HCEC 1CT (cell line): ENCODE measurements at regions not wholly inside any gene's neighbourhood (a gene's known extent, or its start where the extent isn't known, plus 50 kb on each side); places are given as distances from the start of the nearest gene placed in this dataset.

ENCODE experiments used
- DNase-seq: peaks from one replicate; pipeline ENCODE4 v3.0.0-alpha.2; 2017

DNA sequence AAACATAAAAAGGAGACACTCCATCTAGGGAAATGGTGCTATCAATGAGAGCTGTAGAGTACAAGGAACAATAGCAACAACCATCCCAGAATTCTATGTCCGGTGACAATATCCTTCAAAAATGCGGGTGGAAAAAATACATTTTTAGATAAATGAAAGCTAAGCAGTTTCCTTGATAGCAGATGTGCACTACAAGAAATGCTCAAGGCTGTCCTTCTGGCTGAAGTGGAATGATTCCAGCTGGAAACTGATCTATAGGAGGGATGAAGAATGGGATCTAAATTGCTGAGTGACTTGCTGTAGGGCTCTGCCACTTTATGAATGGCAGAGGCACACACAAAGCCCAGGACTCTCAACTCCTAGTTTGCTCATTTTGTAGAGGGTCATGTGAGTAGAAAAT lies 763.1 kb downstream of the C6orf118 start:
- DNase-seq, result no peak

DNA sequence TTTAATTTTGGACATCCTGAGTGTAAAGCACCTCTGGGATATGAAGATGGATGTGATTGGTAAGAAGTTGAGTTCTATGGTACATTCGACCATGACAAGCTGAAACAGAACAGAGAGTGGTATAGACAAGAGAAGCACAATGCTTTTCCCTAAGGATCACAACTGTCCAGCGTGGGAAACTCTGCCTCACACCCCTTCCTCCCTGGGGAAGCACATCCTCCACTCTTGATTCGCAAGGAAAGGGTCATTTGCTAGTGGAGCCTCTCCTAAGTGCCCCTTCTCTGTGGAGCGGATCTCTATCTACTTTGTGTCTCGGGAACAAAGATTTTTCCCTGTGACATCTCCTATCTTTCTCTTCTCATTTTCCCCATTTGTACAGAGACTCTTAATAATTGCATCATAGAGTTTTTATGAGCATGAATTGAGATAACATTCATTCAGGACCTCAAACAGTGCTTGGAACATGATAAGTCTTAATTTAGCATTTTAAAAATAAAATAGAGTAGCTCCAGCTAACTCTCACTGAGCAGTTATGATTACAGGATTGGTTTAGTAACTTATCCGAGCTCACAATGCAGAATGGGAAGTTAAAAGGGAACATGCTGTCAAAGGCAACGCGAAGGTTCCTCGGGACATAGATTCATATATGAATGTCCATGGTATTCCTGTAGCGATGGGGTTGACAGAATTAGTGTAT lies 775.2 kb downstream of the C6orf118 start:
- no peak for DNase-seq

DNA sequence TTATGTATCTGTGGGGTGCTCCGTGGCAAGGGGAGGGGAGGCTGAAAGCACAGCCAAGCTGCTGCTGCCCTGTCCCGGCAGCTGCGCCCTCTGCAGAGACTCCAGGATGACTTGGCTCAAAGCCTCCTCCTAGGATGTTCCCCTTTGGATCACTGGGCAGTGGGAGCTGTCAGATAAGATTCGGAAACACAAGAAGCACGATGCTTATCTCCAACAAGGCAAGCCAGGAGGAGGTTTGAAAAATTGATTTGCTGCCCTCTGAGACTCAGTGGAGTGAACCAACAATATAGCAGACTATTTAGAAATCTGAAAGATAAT lies 776.4 kb downstream of the C6orf118 start:
- DNase-seq, result no peak

DNA sequence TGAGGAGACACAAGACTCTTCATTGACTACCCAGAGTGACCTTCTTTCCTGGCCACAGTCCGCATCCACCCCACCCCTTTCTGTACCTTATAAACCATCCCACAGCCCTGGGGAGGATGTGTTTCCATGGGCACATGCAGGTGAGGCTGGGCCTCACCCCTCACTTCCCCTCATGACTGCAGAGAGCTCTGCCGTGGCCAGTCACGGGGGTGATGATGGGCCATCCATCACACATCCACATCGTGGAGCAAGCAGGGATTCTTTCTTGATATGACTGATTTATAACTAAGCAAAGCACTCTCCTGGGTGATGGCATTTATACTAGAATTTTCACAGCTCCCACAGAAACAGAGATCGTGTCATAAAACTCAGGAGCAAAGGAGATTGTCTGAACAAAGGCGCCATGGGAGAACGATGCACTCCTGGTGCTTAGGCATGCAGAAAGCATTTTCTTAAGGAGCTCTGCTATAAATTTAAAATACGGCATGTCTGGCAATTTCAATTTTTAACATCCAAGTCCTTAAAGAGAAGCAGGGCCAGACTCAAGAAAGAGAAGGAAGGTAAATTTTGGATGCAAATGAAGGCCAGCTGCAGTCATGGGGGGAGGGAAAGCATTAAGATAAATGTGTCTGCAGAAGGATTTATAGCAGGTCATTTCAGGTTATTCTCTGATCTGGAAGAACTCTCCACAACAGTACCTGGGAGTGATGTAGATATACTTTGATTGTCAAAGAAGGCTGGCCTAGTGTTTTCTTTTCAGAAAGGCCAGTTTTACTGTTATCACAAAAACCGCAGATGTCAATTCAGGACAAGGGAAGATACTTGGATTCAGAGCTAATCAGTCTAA lies 777.0 kb downstream of the C6orf118 start:
- DNase-seq, result no peak

DNA sequence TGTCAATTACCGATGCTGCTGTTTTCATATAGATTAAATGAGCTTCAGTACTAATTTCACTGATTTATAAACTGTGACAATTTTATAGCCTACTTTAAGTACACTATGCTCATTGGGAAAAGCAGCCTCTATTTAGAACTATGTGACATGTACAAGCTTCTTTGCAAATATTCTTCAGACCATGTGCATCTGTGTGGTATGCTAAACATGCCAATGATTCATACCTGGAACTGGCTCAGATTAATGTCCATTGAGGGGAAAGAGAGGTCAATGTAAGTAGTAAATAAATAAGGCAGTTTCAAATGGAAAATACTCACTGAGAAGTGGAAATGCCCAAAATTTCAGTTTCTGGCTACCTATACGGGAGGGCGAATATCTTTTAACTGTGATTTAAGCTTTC lies 777.7 kb downstream of the C6orf118 start:
- DNase-seq, result no peak

DNA sequence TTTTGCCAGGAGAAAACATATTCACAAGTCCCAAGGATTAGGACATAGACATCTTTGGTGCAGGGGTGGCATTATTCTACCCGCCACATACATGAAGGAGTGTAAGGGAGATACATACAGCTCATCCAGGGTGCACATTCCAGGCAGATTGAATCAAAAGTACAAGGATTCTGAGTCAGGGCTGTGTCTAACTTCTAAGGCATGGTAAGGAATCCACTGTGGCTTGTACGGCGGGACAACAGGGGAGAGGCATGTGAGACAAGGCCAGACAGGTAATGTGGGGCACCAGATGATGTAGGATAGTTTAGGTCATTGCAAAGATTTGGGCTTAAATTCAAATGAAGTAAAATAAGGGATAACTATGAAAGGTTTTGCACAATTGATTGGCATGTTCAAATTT lies 780.9 kb downstream of the C6orf118 start:
- DNase-seq, result no peak

DNA sequence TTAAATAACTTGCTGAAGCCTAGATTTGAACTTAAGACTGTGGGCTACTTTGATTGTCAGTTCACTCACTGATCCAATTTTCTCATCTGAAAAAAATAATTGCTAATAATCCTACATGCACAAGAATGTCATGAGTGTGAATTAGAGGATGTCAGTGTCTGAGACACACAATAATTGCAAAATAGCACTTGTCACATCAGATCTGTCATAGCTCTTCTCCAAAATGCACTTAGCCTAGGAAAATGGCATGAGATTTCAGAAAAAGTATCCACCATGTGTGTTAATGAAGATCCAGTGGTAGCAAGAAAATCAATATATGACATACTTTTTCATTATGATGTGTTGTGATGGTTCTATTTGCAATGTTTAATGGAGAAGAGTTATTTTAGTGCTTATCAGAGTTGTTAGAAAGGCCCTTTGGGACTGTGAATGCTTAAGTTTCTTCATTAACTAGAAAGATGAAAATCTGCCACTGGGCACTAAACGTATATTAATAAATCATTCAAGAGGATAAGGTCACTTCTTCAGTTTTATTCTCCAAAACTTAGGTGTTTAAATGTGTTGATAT lies 786.2 kb downstream of the C6orf118 start:
- no peak for DNase-seq

DNA sequence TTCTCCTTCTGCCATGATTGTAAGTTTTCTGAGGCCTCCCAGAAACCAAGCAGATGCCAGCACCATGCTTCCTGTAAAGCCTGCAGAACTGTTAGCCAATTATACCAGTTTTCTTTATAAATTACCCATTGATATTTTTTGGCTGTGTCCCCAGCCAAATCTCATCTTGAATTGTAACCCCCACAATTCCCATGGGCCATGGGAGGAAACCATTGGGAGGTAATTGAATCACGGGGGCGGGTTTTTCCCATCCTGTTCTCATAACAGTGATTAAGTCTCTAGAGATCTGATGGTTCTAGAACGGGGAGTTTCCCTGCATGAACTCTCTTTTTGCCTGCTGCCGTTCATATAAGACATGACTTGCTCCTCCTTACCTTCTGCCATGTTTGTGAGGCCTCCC lies 788.5 kb downstream of the C6orf118 start:
- no peak for DNase-seq

DNA sequence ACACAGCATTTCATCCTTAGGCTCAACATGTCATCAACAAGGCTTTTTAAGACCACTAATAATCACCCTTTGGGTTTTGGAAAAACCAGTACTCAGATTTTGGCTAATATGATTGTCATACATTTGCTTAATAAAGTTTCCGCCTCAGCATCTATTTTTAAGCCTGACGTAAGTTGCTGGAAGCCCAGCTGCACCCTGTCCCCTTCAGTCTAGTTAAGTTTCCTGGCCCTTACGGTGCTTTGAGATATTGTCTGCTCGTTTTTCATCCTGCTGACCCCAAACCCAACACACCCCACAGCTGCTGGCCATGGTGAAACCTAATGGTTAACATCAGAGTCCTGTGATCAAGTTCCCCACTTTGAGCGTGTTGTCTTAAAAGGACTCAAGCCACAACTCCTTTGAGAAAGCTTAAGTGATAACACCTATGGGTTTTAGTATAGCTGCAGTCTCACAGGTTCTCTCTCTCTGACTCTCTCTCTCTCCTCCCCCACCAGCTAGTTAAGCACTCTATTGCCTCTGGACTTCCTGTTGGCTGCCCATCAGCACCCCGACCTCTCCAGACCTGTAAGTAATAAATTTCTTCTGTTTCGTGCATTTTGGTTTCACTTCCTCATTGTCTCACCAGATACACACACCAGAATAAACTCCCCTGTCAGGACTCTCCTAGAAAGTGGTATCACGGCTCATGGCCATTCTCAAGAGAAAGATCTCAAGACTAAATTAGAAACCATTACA lies 802.0 kb downstream of the C6orf118 start:
- no peak for DNase-seq

DNA sequence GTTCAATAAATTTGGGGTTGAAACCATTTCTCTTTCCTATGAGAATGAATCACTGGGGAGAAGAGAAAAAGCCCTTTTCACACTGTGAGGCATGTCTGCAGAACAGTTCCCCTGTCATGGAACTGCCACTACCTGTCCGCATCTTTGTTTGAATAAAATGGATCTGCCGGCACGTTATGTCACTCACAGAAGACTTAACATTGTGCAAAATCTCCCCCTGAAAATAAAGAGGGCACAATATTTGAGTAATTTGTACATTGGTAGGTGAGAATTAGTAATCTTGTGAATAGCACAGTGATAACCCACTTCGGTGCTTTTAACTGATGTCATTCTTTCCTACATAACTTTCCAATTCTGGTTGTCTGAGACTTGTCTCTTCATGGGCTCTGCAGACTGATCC lies 804.0 kb downstream of the C6orf118 start:
- DNase-seq, result no peak

DNA sequence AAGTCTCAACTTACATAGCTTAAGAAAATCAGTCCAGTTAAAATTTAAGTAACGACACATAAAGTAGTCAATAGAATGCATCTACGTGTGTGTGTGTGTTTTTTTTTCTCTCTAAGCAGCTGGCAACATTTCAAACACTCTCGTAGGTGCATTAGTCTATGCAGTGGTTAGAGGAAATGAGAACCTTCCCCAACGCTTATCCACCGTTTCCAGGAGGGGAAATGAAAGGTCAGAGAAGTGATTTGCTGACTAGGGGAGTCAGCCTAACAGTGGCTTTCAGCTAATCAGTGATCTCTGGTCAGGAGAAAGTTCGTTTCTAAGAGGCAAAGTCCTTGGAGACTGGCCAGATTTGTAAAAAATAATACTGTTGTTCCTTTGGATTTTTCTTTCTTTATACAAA lies 806.6 kb downstream of the C6orf118 start:
- DNase-seq, result no peak

DNA sequence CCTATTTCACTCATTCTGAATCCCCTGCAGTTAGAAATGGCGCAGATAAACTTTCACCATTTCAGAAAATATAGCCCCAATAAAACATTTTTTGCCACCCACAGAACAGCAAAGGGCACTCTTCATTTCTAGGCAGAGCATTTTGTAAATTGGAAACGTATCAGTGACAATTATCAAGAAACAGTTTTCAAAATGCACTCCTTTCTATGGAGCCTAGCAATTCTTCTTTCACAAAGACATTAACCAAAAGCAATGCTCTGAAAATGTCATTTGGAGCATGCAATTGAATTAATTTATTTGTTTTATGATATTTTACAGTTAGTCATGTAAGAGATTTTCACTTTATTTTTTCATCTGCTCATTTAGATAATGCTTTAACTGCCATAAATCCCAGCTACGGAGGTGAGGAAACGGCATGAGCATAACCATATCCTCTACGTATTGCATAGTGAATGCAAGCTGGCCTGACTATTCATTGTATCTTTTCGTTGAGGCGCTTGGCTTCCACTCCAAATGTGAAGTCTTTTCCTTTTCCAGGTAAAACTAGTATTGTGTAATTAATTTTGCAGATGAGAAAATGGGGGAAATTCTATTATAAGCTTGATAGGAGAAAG lies 813.4 kb downstream of the C6orf118 start:
- no peak for DNase-seq

DNA sequence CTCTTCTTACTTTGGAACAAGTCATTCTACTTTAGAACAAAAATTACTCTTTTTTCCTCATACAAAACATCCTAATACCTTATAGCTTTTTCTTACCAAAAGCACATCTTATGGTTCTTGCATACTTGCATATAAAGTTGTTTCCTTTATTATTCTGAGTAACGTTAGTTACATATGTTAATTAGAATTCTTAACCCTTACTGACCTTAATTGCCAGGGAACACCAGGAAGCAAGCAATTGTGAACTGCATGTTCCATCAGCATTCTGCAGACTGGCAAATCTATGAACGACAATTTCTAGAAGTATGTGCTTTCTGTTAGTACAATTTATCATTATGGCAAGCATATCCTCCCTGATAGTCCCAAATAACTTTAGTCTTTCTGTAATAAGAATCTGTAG lies 831.0 kb downstream of the C6orf118 start:
- no peak for DNase-seq

DNA sequence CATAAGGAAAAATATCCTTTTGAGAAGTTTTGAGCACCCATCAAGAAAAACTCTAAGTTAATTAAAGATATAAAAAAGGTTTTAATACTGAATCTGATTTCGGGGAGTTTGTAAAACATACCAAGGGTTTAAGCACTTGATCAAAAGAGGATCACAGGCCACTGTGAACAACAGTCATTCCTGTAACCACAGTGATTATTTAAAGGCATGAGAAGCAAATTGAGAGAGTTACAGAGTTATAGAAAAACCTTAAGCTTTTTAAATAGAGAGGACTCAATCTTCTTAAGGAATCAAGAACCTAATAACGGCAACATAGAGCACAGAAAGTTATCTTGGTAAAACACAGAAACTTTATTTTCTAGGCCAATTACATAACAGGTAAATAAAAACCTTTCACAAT lies 831.6 kb downstream of the C6orf118 start:
- no peak for DNase-seq

DNA sequence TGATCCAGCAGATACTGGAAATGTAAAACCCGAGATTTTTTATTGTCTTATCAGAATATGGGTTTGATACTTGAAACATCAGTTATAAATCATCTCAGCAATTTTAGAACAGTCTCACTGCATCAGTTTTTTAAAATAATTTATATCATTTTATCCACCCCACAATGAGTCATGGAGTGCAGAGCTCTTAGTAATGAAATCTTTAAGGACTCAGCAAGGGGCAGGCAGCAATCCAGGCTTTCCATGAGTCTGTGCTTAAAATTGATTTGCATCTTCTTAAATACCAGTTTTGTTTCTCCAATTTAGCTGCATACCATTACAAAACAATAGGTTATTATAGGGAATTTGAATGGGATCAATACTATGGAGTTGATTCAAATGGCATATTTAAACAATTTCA lies 832.3 kb downstream of the C6orf118 start:
- no peak for DNase-seq

DNA sequence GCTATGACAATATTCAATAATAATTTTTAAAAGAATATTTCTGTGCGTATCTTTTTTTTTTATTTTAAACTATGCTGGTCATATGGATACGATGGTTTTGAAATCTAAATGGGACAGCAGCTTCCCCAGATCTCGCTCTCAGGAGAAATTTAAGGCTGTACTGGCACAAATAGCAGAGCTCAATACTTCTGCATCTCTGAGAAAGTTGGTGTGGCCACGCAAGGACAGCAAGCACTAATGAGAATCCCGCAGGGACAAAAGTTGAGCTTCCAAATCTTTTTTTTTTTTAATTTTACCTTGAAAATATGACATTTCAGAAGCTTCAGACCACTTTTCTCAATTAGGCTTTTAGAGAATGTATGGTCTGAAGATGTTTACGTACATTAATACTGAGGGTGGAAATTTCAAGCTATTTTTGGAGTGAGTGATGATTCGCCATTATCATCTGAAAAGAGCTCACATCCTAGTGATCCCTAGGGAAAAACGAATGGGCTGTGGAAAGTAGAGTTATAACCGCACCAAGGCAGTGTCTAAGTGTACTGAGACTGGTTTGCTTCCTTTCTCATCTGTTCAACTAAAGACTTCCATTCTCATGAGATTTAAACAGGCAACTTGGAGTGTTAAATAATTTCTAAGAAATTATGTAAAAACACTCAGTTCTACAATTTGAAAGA lies 840.0 kb downstream of the C6orf118 start:
- DNase-seq, result no peak

DNA sequence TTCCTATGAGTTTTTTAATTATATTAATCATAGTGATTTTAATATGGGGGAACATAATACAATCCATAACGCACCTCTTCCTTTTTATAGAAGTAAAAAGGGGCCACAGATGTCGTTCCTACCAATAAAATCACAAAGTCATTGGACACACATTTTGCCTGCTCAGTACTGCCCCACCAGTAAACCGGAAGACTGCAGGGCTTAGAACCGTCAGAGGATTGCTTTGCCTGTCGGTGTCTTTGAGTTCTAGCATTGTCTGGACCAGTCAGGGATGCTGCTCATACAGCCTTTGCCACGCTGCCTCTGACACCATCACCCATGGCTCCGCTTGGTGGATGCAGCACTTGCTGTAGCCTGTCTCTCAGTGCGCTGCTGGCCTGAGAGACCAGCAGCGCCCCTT lies 853.6 kb downstream of the C6orf118 start:
- no peak for DNase-seq

DNA sequence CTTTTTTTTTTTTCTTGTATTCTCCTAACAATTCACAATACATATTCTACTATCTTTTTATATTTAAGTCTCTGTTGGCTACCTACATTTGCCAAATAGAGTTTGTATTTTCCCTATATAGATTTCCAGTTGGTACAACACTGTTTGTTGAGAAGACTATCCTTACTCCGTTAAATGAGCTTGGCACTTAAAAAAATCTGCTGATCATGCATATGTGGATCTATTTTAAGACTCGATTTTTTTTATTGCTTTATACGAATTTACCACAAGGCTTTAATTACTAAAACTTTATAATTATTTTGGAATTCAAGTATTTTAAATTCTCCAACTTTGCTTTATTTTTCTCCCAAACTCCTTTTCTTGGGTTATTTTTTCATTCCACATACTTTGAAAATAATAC lies 855.6 kb downstream of the C6orf118 start:
- no peak for DNase-seq

DNA sequence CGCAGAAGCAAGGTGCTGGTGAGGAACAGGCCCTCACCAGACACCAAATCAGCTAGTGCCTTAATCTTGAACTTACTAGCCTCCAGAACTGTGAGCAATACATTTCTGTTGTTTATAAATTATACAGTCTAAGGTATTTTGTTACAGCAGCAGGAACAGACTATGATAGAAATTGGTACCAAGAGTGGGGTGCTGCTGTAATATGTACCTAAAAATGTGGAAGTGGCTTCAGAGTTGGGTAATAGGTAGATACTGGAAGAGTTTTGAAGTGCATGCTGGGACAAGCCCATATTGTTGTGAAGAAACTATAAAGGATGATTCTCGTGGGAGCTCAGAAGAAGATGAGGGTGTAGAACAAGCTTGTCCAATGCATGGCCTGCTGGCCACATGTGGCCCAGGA lies 866.8 kb downstream of the C6orf118 start:
- no peak for DNase-seq

DNA sequence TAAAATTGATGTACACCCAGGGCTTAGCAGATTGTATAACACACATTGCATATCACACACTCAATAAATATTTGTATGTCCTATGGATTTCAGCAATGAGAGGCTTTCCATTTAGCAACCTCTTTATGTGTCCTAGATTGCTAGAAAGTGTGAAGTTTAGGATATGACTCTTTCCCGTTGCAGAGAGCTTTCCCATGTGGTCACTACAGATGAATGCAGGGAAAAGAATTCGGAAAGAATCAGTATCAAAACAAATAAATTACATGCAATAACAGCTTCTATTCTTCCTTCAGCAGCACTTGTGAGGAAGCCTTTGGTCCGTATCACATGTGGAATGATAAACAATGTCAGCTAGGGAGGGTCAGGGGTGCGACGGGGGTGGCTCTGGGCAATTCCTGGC lies 870.1 kb downstream of the C6orf118 start:
- no peak for DNase-seq

DNA sequence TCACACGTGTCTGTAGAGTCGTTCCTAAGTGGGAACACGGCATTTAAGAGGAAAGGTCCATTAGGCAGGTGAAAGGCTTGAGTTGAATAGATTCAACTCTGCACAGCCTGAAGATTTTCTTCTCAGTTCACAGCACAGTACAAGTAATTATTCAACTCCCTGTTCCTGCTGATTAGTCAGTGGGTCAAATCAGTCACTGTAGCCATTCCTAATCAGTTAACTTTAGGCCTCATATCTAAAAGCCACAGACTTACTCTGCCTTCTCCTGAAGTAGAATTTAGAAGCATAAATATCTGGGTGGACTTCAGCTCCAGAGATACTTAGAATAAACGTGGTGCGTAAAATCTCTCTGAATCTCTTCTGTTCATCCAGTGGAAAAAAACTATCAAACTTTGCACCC lies 872.4 kb downstream of the C6orf118 start:
- no peak for DNase-seq

DNA sequence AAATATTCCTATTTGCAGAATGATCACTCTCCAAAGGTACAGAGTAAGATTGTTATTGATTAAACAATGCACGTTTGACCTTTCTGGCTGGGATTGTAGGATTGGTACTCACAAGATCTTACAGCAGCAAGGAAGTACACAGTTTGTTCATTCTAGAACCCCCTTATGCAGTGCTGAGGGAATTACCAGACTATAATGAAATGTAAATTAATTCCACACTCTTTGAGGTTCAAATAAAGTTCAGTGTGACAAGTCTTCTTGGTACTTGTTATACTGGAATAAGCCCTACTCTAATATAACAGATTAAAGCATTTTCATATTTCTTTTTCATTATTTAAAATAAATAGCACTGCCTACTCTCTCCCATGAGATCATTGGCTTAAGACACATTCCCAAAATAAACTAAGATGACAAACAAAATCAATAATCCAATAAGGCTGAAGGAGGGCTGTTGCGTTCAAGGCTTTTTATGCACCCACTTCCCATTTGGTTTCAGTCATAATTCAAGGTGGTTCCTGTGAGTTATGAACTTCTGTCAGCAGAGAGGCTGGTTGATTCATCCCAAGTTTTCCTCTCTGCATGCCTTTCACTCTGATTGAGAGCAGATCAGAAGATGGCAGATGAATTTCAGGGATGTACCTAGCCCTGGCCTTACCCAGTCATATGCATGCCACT lies 881.5 kb downstream of the C6orf118 start:
- DNase-seq, result no peak
